ENCODE measurements at regions not wholly inside any gene's neighbourhood (a gene's known extent, or its start where the extent isn't known, plus 50 kb on each side); places are given as distances from the start of the nearest gene placed in this dataset.
"Not testable (repeated sequence)": the region's sequence is repeated elsewhere in the genome, so short reads cannot be mapped to it uniquely, and the experiment has no call there.

GRCh38 chr20:29120088-29120487, 2137.4 kb upstream of the DEFB115 start:
- TF ChIP-seq EZH2 (IDR thresholded peaks at IDR 0.05; ENCODE audit: insufficient read depth, poor library complexity, severe bottlenecking); EZH2phosphoT487 (IDR thresholded peaks at IDR 0.05; ENCODE audit: insufficient read depth, low read depth): not testable (repeated sequence)
